ENCODE measurements at regions not wholly inside any gene's neighbourhood (a gene's known extent, or its start where the extent isn't known, plus 50 kb on each side); places are given as distances from the start of the nearest gene placed in this dataset.
A peak's percentile ranks its signal among the peaks of the same experiment; 100 is the strongest.

- DNase-seq (peak; percentile 10 to 27 (median 14)), ATAC-seq (peak; percentile 81 to 89)
- Histone ChIP-seq H3K9me3 (ENCODE audit: control insufficient read depth, low read length) (no peaks in the 10 kb centered on the region), H3K27me3 (ENCODE audit: control insufficient read depth, insufficient read depth) (no peaks in the 10 kb centered on the region), H3K4me1 (ENCODE audit: control insufficient read depth, insufficient read depth, low read length) (no peaks in the 10 kb centered on the region), H3K27ac (ENCODE audit: low read length) (no peak overlapping the region), H3K4me3 (ENCODE audit: low read length) (no peak overlapping the region)
- intact Hi-C loops (cut with DNase I) = no loop called here
- WGBS = 54% methylated on average over 2 of the region's 2 CpGs
Measured at GRCh38 chr20:7123457-7123856, 356.0 kb downstream of the BMP2 start.

- H3K27ac ChIP-seq (ENCODE audit: low read length) = peak overlapping the region; percentile 76
- no peaks in the 10 kb centered on the region for H3K9me3 ChIP-seq (ENCODE audit: control insufficient read depth, low read length)
- intact Hi-C loops (cut with DNase I) = no loop called here
- H3K27me3 ChIP-seq (ENCODE audit: control insufficient read depth, insufficient read depth) = no peaks in the 10 kb centered on the region
- H3K4me1 ChIP-seq (ENCODE audit: control insufficient read depth, insufficient read depth, low read length) = no peaks in the 10 kb centered on the region
- DNase-seq (no peak), ATAC-seq (no peak)
- WGBS = 65% methylated on average over 3 of the region's 3 CpGs
- no peak overlapping the region for H3K4me3 ChIP-seq (ENCODE audit: low read length)
Measured at GRCh38 chr20:7124120-7124519, 356.6 kb downstream of the BMP2 start.

GRCh38 chr20:7136886-7137285, 369.4 kb downstream of the BMP2 start:
- no peak overlapping the region for H3K4me3 ChIP-seq (ENCODE audit: low read length)
- DNase-seq = no peak
- no peaks in the 10 kb centered on the region for H3K9me3 ChIP-seq (ENCODE audit: control insufficient read depth, low read length)
- 96% methylated on average over 1 of the region's 1 CpG for WGBS
- no peaks in the 10 kb centered on the region for H3K27me3 ChIP-seq (ENCODE audit: control insufficient read depth, insufficient read depth)
- no peak for ATAC-seq
- intact Hi-C loops (cut with DNase I) = no loop called here
- H3K27ac ChIP-seq (ENCODE audit: low read length) = no peak overlapping the region
- H3K4me1 ChIP-seq (ENCODE audit: control insufficient read depth, insufficient read depth, low read length) = no peaks in the 10 kb centered on the region

DNA sequence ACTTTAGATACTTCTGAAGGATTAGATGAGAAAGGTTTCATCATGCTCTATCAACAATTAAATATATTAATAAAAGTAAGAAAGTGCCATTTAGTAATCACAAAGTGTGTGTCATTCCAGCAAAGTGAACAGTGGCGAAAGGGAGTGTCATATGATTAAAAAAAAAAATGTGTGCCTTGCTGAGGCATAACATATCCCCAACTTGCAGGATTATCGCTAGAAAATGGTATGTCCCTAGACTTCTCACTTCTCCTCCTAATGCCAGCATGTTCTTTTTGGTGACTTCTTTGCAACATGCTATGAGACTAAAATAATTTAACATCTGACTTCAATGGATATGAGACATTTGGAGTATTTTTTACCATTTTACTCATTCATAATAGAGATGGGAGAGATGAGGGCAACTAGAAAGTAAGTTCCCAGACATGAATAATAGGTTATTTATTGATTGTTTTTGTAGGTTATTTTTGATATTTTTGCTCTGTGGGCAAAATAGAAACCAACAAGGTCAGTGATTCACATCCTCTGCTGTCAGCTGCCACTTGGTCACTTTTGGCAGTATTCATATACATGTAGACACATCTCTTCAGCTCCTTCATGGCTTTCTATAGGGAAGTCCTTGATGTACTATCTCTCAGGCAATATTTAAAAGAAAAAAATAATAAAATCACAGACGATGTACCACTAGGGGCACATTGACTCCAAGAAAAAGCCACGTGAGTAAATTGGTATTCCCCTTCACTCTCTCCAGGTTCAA, 370.1 kb downstream of the BMP2 start:
- WGBS = 59% methylated on average over 4 of the region's 4 CpGs

GRCh38 chr20:7144464-7144863, 377.0 kb downstream of the BMP2 start:
- ATAC-seq (no peak), DNase-seq (no peak)
- intact Hi-C loops (cut with DNase I) = no loop called here
- Histone ChIP-seq H3K4me1 (ENCODE audit: control insufficient read depth, insufficient read depth, low read length) (no peaks in the 10 kb centered on the region), H3K4me3 (ENCODE audit: low read length) (no peak overlapping the region), H3K9me3 (ENCODE audit: control insufficient read depth, low read length) (no peaks in the 10 kb centered on the region), H3K27ac (ENCODE audit: low read length) (no peak overlapping the region), H3K27me3 (ENCODE audit: control insufficient read depth, insufficient read depth) (no peaks in the 10 kb centered on the region)
- WGBS = 54% methylated on average over 2 of the region's 2 CpGs

More for the DNA sequence above, 370.1 kb downstream of the BMP2 start:
- DNase-seq (no peak), ATAC-seq (no peak)
- intact Hi-C loops (cut with DNase I) = no loop called here
- Histone ChIP-seq H3K27ac (ENCODE audit: low read length) (no peak overlapping the region), H3K4me1 (ENCODE audit: control insufficient read depth, insufficient read depth, low read length) (no peaks in the 10 kb centered on the region), H3K9me3 (ENCODE audit: control insufficient read depth, low read length) (no peaks in the 10 kb centered on the region), H3K27me3 (ENCODE audit: control insufficient read depth, insufficient read depth) (no peaks in the 10 kb centered on the region), H3K4me3 (ENCODE audit: low read length) (no peak overlapping the region)

DNA sequence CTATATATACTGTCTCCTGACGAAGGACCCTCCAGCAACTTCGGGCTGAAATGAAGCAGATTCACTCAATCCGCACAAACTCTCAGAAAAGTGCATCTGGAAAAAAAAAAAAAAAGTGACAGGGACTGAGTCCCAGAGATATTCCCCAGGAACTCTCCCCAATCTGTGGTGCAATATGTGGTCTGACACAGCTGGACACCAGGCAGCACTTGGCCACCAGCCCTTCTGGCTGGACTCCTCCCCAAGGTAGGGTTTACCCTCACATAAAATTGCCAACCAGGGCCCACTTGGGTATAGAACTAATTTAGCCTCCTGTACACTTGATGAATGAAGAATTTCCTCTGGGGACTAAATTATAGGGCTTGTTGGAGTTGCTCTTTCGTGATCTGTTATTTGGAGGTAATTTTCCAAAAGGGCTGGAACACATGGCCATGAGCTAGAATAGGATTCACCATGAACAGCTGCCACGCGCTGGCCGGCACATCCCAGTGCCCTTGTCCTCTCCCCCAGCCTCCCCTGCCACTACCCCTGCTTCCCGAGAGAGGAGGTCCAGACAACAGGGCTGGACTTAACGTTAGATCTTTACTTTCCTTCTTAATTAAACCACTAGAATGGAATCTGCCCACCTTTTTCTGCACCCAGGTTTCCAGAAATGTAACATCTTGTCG, 379.2 kb downstream of the BMP2 start:
- Histone ChIP-seq H3K4me1 (ENCODE audit: control insufficient read depth, insufficient read depth, low read length) (no peaks in the 10 kb centered on the region), H3K9me3 (ENCODE audit: control insufficient read depth, low read length) (no peaks in the 10 kb centered on the region), H3K4me3 (ENCODE audit: low read length) (no peak overlapping the region), H3K27ac (ENCODE audit: low read length) (no peak overlapping the region), H3K27me3 (ENCODE audit: control insufficient read depth, insufficient read depth) (no peaks in the 10 kb centered on the region)
- DNase-seq (no peak), ATAC-seq (no peak)
- WGBS = 46% methylated on average over 10 of the region's 10 CpGs
- intact Hi-C loops (cut with DNase I) = no loop called here

- H3K4me1 ChIP-seq (ENCODE audit: control insufficient read depth, insufficient read depth, low read length) = no peaks in the 10 kb centered on the region
- no peaks in the 10 kb centered on the region for H3K9me3 ChIP-seq (ENCODE audit: control insufficient read depth, low read length)
- no peak for DNase-seq
- H3K27ac ChIP-seq (ENCODE audit: low read length) = no peak overlapping the region
- 17% methylated on average over 4 of the region's 4 CpGs for WGBS
- peak in 1 of 2 donors; percentile 26 for ATAC-seq
- intact Hi-C loops (cut with DNase I) = no loop called here
- H3K4me3 ChIP-seq (ENCODE audit: low read length) = no peak overlapping the region
- no peaks in the 10 kb centered on the region for H3K27me3 ChIP-seq (ENCODE audit: control insufficient read depth, insufficient read depth)
Measured at GRCh38 chr20:7147220-7147601, 379.7 kb downstream of the BMP2 start.

DNA sequence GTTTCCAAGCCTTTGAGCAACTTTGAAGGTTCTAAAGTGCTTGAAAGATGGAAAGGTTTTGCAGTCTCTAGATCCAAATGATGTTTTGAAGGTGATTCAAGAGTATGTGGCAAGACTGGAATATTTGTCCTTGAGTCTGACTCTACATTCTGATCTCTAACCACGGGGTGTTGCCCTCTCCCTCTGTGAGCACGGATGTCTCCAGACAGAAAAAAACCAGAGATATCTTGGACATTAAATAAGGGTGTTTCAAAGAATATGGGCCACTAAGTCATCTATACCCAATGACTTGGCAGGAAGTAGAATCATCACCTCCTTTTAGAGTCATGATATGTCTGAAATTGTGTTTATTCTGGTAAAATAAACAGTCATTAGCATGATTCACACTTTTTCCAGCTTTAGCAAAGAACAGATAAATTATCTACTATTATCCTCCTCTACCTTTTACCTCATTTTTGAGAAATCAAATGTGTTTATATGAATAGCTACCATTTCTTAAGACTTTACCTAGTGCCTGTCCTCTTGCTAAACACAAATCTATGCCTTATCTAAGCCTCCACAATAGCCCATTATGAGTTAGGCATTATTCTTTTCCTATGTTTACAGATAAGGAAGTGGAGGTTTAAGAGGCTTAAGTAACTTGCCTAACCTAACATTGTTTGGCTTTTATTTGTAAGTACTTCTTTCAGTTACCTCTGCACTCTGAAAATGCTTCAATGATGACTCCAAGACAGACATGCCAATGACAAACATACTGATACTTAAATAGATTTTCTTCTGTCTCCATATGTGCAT, 384.4 kb downstream of the BMP2 start:
- Histone ChIP-seq H3K4me1 (ENCODE audit: control insufficient read depth, insufficient read depth, low read length) (no peaks in the 10 kb centered on the region), H3K27me3 (ENCODE audit: control insufficient read depth, insufficient read depth) (no peaks in the 10 kb centered on the region), H3K9me3 (ENCODE audit: control insufficient read depth, low read length) (no peaks in the 10 kb centered on the region), H3K4me3 (ENCODE audit: low read length) (no peak overlapping the region), H3K27ac (ENCODE audit: low read length) (no peak overlapping the region)
- 67% methylated on average over 2 of the region's 2 CpGs for WGBS
- ATAC-seq = no peak
- intact Hi-C loops (cut with DNase I) = no loop called here
- no peak for DNase-seq

GRCh38 chr20:7155282-7155681, 387.8 kb downstream of the BMP2 start:
- DNase-seq (no peak), ATAC-seq (no peak)
- Histone ChIP-seq H3K4me3 (ENCODE audit: low read length) (no peak overlapping the region), H3K9me3 (ENCODE audit: control insufficient read depth, low read length) (no peaks in the 10 kb centered on the region), H3K27me3 (ENCODE audit: control insufficient read depth, insufficient read depth) (no peaks in the 10 kb centered on the region), H3K27ac (ENCODE audit: low read length) (no peak overlapping the region), H3K4me1 (ENCODE audit: control insufficient read depth, insufficient read depth, low read length) (no peaks in the 10 kb centered on the region)
- WGBS = 54% methylated on average over 4 of the region's 4 CpGs
- intact Hi-C loops (cut with DNase I) = no loop called here

- H3K4me1 ChIP-seq (ENCODE audit: control insufficient read depth, insufficient read depth, low read length) = no peaks in the 10 kb centered on the region
- intact Hi-C loops (cut with DNase I) = no loop called here
- H3K27ac ChIP-seq (ENCODE audit: low read length) = no peak overlapping the region
- no peaks in the 10 kb centered on the region for H3K27me3 ChIP-seq (ENCODE audit: control insufficient read depth, insufficient read depth)
- 85% methylated on average over 2 of the region's 2 CpGs for WGBS
- no peaks in the 10 kb centered on the region for H3K9me3 ChIP-seq (ENCODE audit: control insufficient read depth, low read length)
- no peak for DNase-seq
- no peak for ATAC-seq
- H3K4me3 ChIP-seq (ENCODE audit: low read length) = no peak overlapping the region
Measured at GRCh38 chr20:7155794-7156193, 388.3 kb downstream of the BMP2 start.

- intact Hi-C loops (cut with DNase I) = loop anchor here in 1 of 4 donors (5.0 kb wide), 1 partner anchor 48 kb away; no protein-coding TSS in a partner anchor
- ATAC-seq = no peak
- no peaks in the 10 kb centered on the region for H3K9me3 ChIP-seq (ENCODE audit: control insufficient read depth, low read length)
Measured at GRCh38 chr20:7159903-7160302, 392.4 kb downstream of the BMP2 start.

More at GRCh38 chr20:7159903-7160302, 392.4 kb downstream of the BMP2 start:
- Histone ChIP-seq H3K4me3 (ENCODE audit: low read length) (no peak overlapping the region), H3K27ac (ENCODE audit: low read length) (no peak overlapping the region), H3K27me3 (ENCODE audit: control insufficient read depth, insufficient read depth) (no peaks in the 10 kb centered on the region), H3K4me1 (ENCODE audit: control insufficient read depth, insufficient read depth, low read length) (no peaks in the 10 kb centered on the region)
- DNase-seq = no peak

Measured in right cardiac atrium (tissue), 5 donors.